Uterus (tissue), 2 donors: ENCODE measurements at regions not wholly inside any gene's neighbourhood (a gene's known extent, or its start where the extent isn't known, plus 50 kb on each side); places are given as distances from the start of the nearest gene placed in this dataset.

Experiments
- CTCF ChIP-seq, 4 experiments: fragments of 200-600 bp in 2 of 4; fragments of 450-650 bp in 2 of 4; sonication (generic) in 2 of 4; IDR thresholded peaks; one replicate each; pipeline ENCODE4 v1.5.1; 2016 to 2019; ENCODE audit warnings: antibody characterized with exemption in 4 of 4, mild to moderate bottlenecking in 2 of 4, moderate library complexity in 1 of 4
- POLR2A ChIP-seq, 2 donors: fragments of 450-650 bp; IDR thresholded peaks; one replicate each; pipeline ENCODE4 v1.6.1; 2016; ENCODE audit warnings: antibody characterized with exemption in 2 of 2, mild to moderate bottlenecking in 1 of 2, moderate library complexity in 1 of 2

DNA sequence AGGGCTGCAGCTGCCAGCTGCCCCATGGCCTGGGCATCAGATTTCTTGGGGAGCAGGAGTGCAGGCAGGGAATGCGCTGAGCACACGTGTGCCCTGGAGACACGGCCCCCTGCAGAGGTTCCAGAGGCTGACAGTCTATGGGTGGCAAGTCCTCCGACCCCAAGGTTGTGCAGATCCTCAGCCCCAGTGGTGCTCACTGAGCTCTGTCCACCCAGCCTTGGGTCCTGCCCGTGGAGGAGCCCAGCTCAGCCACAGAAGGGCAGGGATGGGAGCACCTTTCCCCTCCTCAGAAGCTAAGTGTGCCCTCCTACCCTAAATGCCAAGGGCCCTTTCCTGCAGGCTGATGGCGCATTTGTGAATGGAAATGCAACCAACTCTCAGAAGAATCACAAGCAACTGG, 341.0 kb downstream of the IRX2 start:
- no peak for TF ChIP-seq CTCF (IDR thresholded peaks at IDR 0.05)
- TF ChIP-seq POLR2A (IDR thresholded peaks at IDR 0.05): no peak
